ENCODE measurements at regions not wholly inside any gene's neighbourhood (a gene's known extent, or its start where the extent isn't known, plus 50 kb on each side); places are given as distances from the start of the nearest gene placed in this dataset.
"Not testable (repeated sequence)": the region's sequence is repeated elsewhere in the genome, so short reads cannot be mapped to it uniquely, and the experiment has no call there.

- Mint-ChIP-seq H3K36me3 (ENCODE audit: low read depth) (no peaks in the 10 kb centered on the region), H3K27ac (no peak overlapping the region), H3K4me1 (peaks cover 6% of the 10 kb centered on the region), H3K27me3 (ENCODE audit: low read depth) (no peaks in the 10 kb centered on the region), H3K4me3 (no peak overlapping the region), H3K9me3 (peaks cover 42% of the 10 kb centered on the region)
- TF ChIP-seq CTCF (IDR thresholded peaks at IDR 0.05; ENCODE audit: unreplicated experiment in 3 of 3): no peak
Observed at GRCh38 chr3:20484126-20484525, 298.1 kb upstream of the SGO1 start.

GRCh38 chr3:20482350-20482749, 296.3 kb upstream of the SGO1 start:
- H3K27ac Mint-ChIP-seq: no peak overlapping the region
- H3K36me3 Mint-ChIP-seq (ENCODE audit: low read depth): no peaks in the 10 kb centered on the region

GRCh38 chr3:20480786-20481365, 294.9 kb upstream of the SGO1 start:
- peaks cover 6% of the 10 kb centered on the region for H3K4me1 Mint-ChIP-seq
- H3K27me3 Mint-ChIP-seq (ENCODE audit: low read depth): no peaks in the 10 kb centered on the region
- no peaks in the 10 kb centered on the region for H3K36me3 Mint-ChIP-seq (ENCODE audit: low read depth)
- no peak overlapping the region for H3K4me3 Mint-ChIP-seq
- H3K27ac Mint-ChIP-seq: peak overlapping the region in 2 of 3 experiments; percentile 20 to 22
- H3K9me3 Mint-ChIP-seq: peaks cover 38% of the 10 kb centered on the region
- no peak for TF ChIP-seq CTCF (IDR thresholded peaks at IDR 0.05; ENCODE audit: unreplicated experiment in 3 of 3)

More at GRCh38 chr3:20482350-20482749, 296.3 kb upstream of the SGO1 start:
- Mint-ChIP-seq H3K9me3 (peaks cover 42% of the 10 kb centered on the region), H3K4me1 (peaks cover 6% of the 10 kb centered on the region), H3K4me3 (no peak overlapping the region), H3K27me3 (ENCODE audit: low read depth) (no peaks in the 10 kb centered on the region)
- no peak for TF ChIP-seq CTCF (IDR thresholded peaks at IDR 0.05; ENCODE audit: unreplicated experiment in 3 of 3)

GRCh38 chr3:20478436-20478835, 292.4 kb upstream of the SGO1 start:
- Mint-ChIP-seq H3K36me3 (ENCODE audit: low read depth) (no peaks in the 10 kb centered on the region), H3K27me3 (ENCODE audit: low read depth) (no peaks in the 10 kb centered on the region), H3K9me3 (peaks cover 18% of the 10 kb centered on the region), H3K4me1 (peaks cover 6% of the 10 kb centered on the region), H3K27ac (no peak overlapping the region), H3K4me3 (no peak overlapping the region)
- TF ChIP-seq CTCF (IDR thresholded peaks at IDR 0.05; ENCODE audit: unreplicated experiment in 3 of 3): no peak

GRCh38 chr3:20464237-20464636, 278.2 kb upstream of the SGO1 start:
- H3K4me3 Mint-ChIP-seq; H3K36me3 Mint-ChIP-seq (ENCODE audit: low read depth); H3K4me1 Mint-ChIP-seq; H3K27me3 Mint-ChIP-seq (ENCODE audit: low read depth); H3K27ac Mint-ChIP-seq: not testable (repeated sequence)
- H3K9me3 Mint-ChIP-seq: peaks cover 17% of the 10 kb centered on the region

- Mint-ChIP-seq H3K9me3 (peaks cover 12% of the 10 kb centered on the region), H3K4me1 (peaks cover 11% of the 10 kb centered on the region), H3K4me3 (no peak overlapping the region), H3K27me3 (ENCODE audit: low read depth) (no peaks in the 10 kb centered on the region), H3K27ac (no peak overlapping the region), H3K36me3 (ENCODE audit: low read depth) (no peaks in the 10 kb centered on the region)
- no peak for TF ChIP-seq CTCF (IDR thresholded peaks at IDR 0.05; ENCODE audit: unreplicated experiment in 3 of 3)
Observed at GRCh38 chr3:20462723-20463122, 276.7 kb upstream of the SGO1 start.

All from nephron (organoid).